K562 (cell line): ENCODE measurements at regions not wholly inside any gene's neighbourhood (a gene's known extent, or its start where the extent isn't known, plus 50 kb on each side); places are given as distances from the start of the nearest gene placed in this dataset.

ENCODE experiments used
- ATAC-seq: fragments of 200-7000 bp; cut with Tn5 transposase; 3 replicates; pipeline ENCODE4 v1.9.1; 2020; ENCODE audit warnings: moderate library complexity
- BruUV-seq: library from RNA; stranded (reverse); fragments of 400-500 nt; replicated peaks from 2 replicates; lab custom pipeline; 2021; lab: Mats Ljungman, UMichigan
- CTCF ChIA-PET: fragments of 300-600 bp; formaldehyde crosslinking; extraction: SDS; loops from one replicate; lab custom pipeline; 2021; ENCODE audit warnings: low intra/inter-chr PET ratio; lab: Yijun Ruan, JAX
- POLR2A ChIA-PET: fragments of 300-600, 350-650 bp; sonication (Branson Sonifier 250); formaldehyde crosslinking; extraction: SDS; loops from one replicate; lab custom pipeline; 2021; ENCODE audit warnings: antibody characterized with exemption, inconsistent platforms; lab: Yijun Ruan, JAX
- DNase-seq, 4 experiments: peaks; one replicate each; pipeline versions ENCODE4 v3.0.0 to v3.0.0-alpha.2; 2011 to 2018; ENCODE audit warnings: low spot score in 3 of 4, mixed read lengths in 3 of 4; ENCODE audit errors: extremely low read depth in 1 of 4
- FAIRE-seq: peaks from 2 replicates; lab custom pipeline; 2011; peaks lifted over from hg19 to GRCh38; lab: Jason Lieb, UNC
- H2AFZ ChIP-seq: 2 replicates; pipeline ENCODE4 v1.6.0; 2011; ENCODE audit warnings: low read depth, low read length, control low read depth, inconsistent platforms
- H3K27ac ChIP-seq: fragments of 200-600 bp; 3 replicates; pipeline ENCODE4 v1.8.0; 2011; ENCODE audit warnings: low read depth, mild to moderate bottlenecking, control low read depth, inconsistent platforms, low read length, moderate library complexity, mixed read lengths; ENCODE audit errors: extremely low read depth
- H3K27me3 ChIP-seq, 2 experiments: fragments of 300-600 bp in 1 of 2; 2 replicates in 1 of 2; 3 replicates in 1 of 2; pipeline versions ENCODE4 v1.6.0 to v1.8.0; 2011; ENCODE audit warnings: inconsistent platforms in 2 of 2, low read length in 2 of 2, mild to moderate bottlenecking in 1 of 2, mixed read lengths in 1 of 2, moderate library complexity in 1 of 2; ENCODE audit not compliant: control insufficient read depth in 2 of 2, insufficient read depth in 2 of 2
- H3K36me3 ChIP-seq: fragments of 300-600 bp; 3 replicates; pipeline ENCODE4 v1.8.0; 2011; ENCODE audit warnings: mild to moderate bottlenecking, low read length, inconsistent platforms; ENCODE audit not compliant: control insufficient read depth, insufficient read depth
- H3K4me1 ChIP-seq, 2 experiments: fragments of 200-600 bp in 1 of 2; replicated peaks in 1 of 2; 2 replicates in 1 of 2; 3 replicates in 1 of 2; pipeline versions ENCODE4 v1.5.1 to v1.8.0; 2011; ENCODE audit warnings: inconsistent platforms in 2 of 2, low read length in 2 of 2, mild to moderate bottlenecking in 1 of 2, mixed read lengths in 1 of 2, moderate library complexity in 1 of 2; ENCODE audit not compliant: control insufficient read depth in 2 of 2, insufficient read depth in 2 of 2
- H3K4me2 ChIP-seq: 2 replicates; pipeline ENCODE4 v1.6.1; 2011; ENCODE audit warnings: low read length, control low read depth, inconsistent platforms, mixed read lengths; ENCODE audit not compliant: insufficient read depth
- H3K4me3 ChIP-seq: fragments of 200-600 bp; sonication (generic), shearing (Covaris generic); 2 replicates; pipeline ENCODE4 v1.5.1; 2016; ENCODE audit warnings: control low read depth, inconsistent platforms
- H3K79me2 ChIP-seq: fragments of 200-600 bp; 3 replicates; pipeline ENCODE4 v1.8.0; 2011; ENCODE audit warnings: low read length, inconsistent platforms; ENCODE audit not compliant: control insufficient read depth, insufficient read depth
- H3K9ac ChIP-seq, 2 experiments: 2 replicates each; pipeline versions ENCODE4 v1.6.0 to v1.6.1; 2011; ENCODE audit warnings: low read depth in 2 of 2, low read length in 2 of 2, control low read depth in 1 of 2, inconsistent platforms in 1 of 2, mild to moderate bottlenecking in 1 of 2, mixed read lengths in 1 of 2; ENCODE audit not compliant: insufficient read depth in 1 of 2
- H3K9me1 ChIP-seq: one replicate; pipeline ENCODE4 v1.6.0; 2011; ENCODE audit warnings: inconsistent platforms, mild to moderate bottlenecking, low read length, moderate library complexity; ENCODE audit not compliant: control insufficient read depth, insufficient read depth
- H3K9me3 ChIP-seq: replicated peaks from 2 replicates; pipeline ENCODE4 v1.5.1; 2011; ENCODE audit warnings: low read depth, low read length, inconsistent platforms; ENCODE audit not compliant: control insufficient read depth, insufficient read depth
- H4K20me1 ChIP-seq: replicated peaks from 2 replicates; pipeline ENCODE4 v1.6.1; 2011; ENCODE audit warnings: low read length, inconsistent platforms, mixed read lengths; ENCODE audit not compliant: control insufficient read depth, insufficient read depth
- ATF4 ChIP-seq: fragments of 450-650 bp; formaldehyde crosslinking; IDR thresholded peaks from 2 replicates; pipeline ENCODE4 v1.4.0; 2022; ENCODE audit warnings: mild to moderate bottlenecking, moderate library complexity
- DACH1 ChIP-seq: fragments of 450-650 bp; IDR thresholded peaks from 2 replicates; pipeline ENCODE4 v1.6.1; 2018; ENCODE audit not compliant: partially characterized antibody
- ELK1 ChIP-seq: sonication (generic); formaldehyde crosslinking; IDR thresholded peaks from 2 replicates; pipeline ENCODE4 v1.8.1; 2022; ENCODE audit warnings: missing genetic modification reagents
- FOXO4 ChIP-seq: fragments of 450-650 bp; formaldehyde crosslinking; IDR thresholded peaks from 2 replicates; pipeline ENCODE4 v1.4.0; 2020; ENCODE audit warnings: mild to moderate bottlenecking, moderate library complexity
- GATAD2A ChIP-seq: fragments of 450-650 bp; IDR thresholded peaks from 2 replicates; pipeline ENCODE4 v1.6.1; 2017
- MYC ChIP-seq, 2 experiments: fragments of 250-450 bp in 1 of 2; sonication (Bioruptor Pico) in 1 of 2; IDR thresholded peaks; 2 replicates each; pipeline versions ENCODE4 v1.5.1 to v1.6.1; 2012 to 2021; ENCODE audit warnings: low read depth in 2 of 2, borderline replicate concordance in 1 of 2, improper control_type of control experiment in 1 of 2, low read length in 1 of 2, mild to moderate bottlenecking in 1 of 2, moderate library complexity in 1 of 2
- NCOA1 ChIP-seq: fragments of 450-650 bp; IDR thresholded peaks from 2 replicates; pipeline ENCODE4 v1.6.1; 2016; ENCODE audit warnings: low read depth
- NELFE ChIP-seq: IDR thresholded peaks from 2 replicates; pipeline ENCODE4 v1.6.1; 2011; ENCODE audit warnings: mild to moderate bottlenecking; ENCODE audit not compliant: insufficient read depth, insufficient read length
- RAD51 ChIP-seq: fragments of 450-650 bp; IDR thresholded peaks from 2 replicates; pipeline ENCODE4 v1.7.1; 2016; ENCODE audit warnings: low read depth, mild to moderate bottlenecking, borderline replicate concordance
- ZNF12 ChIP-seq: sonication (generic); formaldehyde crosslinking; IDR thresholded peaks from 2 replicates; pipeline ENCODE4 v1.4.0; 2020; ENCODE audit warnings: mild to moderate bottlenecking, missing genetic modification reagents
- ZNF134 ChIP-seq: fragments of 250-450 bp; sonication (Bioruptor Pico); conservative IDR thresholded peaks from 2 replicates; pipeline ENCODE4 v1.4.0; 2020
- ZNF75A ChIP-seq: fragments of 450-650 bp; formaldehyde crosslinking; IDR thresholded peaks from 2 replicates; pipeline ENCODE4 v1.4.0; 2020; ENCODE audit warnings: mild to moderate bottlenecking
- WGBS: fragments of 100-300 bp; shearing (Covaris generic); methylation state at CpG from one replicate; pipeline ENCODE4 v1.1.6; 2016; ENCODE audit warnings: low coverage, mixed read lengths; ENCODE audit not compliant: insufficient coverage; ENCODE audit errors: missing lambda C conversion rate; 5-methylcytosine and 5-hydroxymethylcytosine counted together
- in situ Hi-C: fragments of 300-500 bp; cut with MboI; formaldehyde crosslinking; loops from 4 replicates; pipeline ENCODE4 v1.15.0; 2018; ENCODE audit warnings: inconsistent platforms, mixed read lengths
- intact Hi-C: fragments of 100-400 bp; cut with micrococcal nuclease; formaldehyde crosslinking; loops from 2 replicates; pipeline ENCODE4 v1.14.2; 2022

GRCh38 chr1:30191154-30191702 lies 532.2 kb downstream of the MATN1 start (continued):
- TF ChIP-seq ZNF134 (CRISPR knock-in tag) (no peak), RAD51 (peak; percentile 21; the same call in 1 of the 2 replicates), ELK1 (CRISPR knock-in tag) (no peak), NELFE (no peak)

- Histone ChIP-seq H3K9me3 (no peaks in the 10 kb centered on the region; the same call in 1 of the 2 replicates), H4K20me1 (0 out of 2 replicates have a peak, but pooled peaks cover 4% of the 10 kb centered on the region), H3K9ac (peak overlapping the region; percentile 32 to 52; a peak in 2 of 4 replicates), H3K27me3 (peaks cover 0 to 17% of the 10 kb centered on the region in 2 experiments; a peak in 2 of 5 replicates), H3K9me1 (no peaks in the 10 kb centered on the region), H3K79me2 (no peaks in the 10 kb centered on the region), H3K36me3 (no peaks in the 10 kb centered on the region), H3K27ac (peak overlapping the region; percentile 78), H3K4me1 (peaks cover 29 to 36% of the 10 kb centered on the region in 2 experiments), H3K4me2 (peak overlapping the region; percentile 65), H3K4me3 (no peak overlapping the region), H2AFZ (peak overlapping the region; percentile 46; the same call in 1 of the 2 replicates)
- FAIRE-seq (no peak), ATAC-seq (0 out of 3 replicates have a peak, but pooled peaks have one; percentile 6), DNase-seq (no peak)
- BruUV-seq, result no TSS peak
- POLR2A ChIA-PET, result interaction anchor here (0.5 to 1.6 kb wide), 6 partner anchors 9 to 1072 kb away, joined by 3 to 7 read pairs (median 4); no protein-coding TSS in a partner anchor
- intact Hi-C loops, result no loop called here
- in situ Hi-C loops, result no loop called here
- WGBS, result 18% methylated on average over 9 of the region's 9 CpGs
- CTCF ChIA-PET, result no interaction called here
- no peak for TF ChIP-seq ZNF75A
- TF ChIP-seq GATAD2A, result peak; percentile 67; the same call in 1 of the 2 replicates
- 0 out of 2 replicates have a peak, but pooled peaks have one; percentile 11 for TF ChIP-seq MYC (IDR thresholded peaks at IDR 0.05; ENCODE audit: low read depth, low read length)
- TF ChIP-seq MYC (CRISPR knock-in tag; IDR thresholded peaks at IDR 0.05; ENCODE audit: borderline replicate concordance, low read depth), result no peak
- TF ChIP-seq ATF4 (CRISPR knock-in tag), result no peak
- peak; percentile 6 for TF ChIP-seq DACH1
- TF ChIP-seq NCOA1, result no peak; the same call in 1 of the 2 replicates
- TF ChIP-seq FOXO4 (CRISPR knock-in tag), result no peak
- TF ChIP-seq ZNF12 (CRISPR knock-in tag), result no peak
Measured at GRCh38 chr1:30190511-30191153, 532.8 kb downstream of the MATN1 start.
